Esophagus muscularis mucosa (tissue), 4 donors: ENCODE measurements at regions not wholly inside any gene's neighbourhood (a gene's known extent, or its start where the extent isn't known, plus 50 kb on each side); places are given as distances from the start of the nearest gene placed in this dataset.
"Not testable (repeated sequence)": the region's sequence is repeated elsewhere in the genome, so short reads cannot be mapped to it uniquely, and the experiment has no call there.

Source experiments
- DNase-seq: peaks from one replicate; pipeline ENCODE4 v3.0.0-alpha.2; 2017; ENCODE audit errors: extremely low spot score
- H3K27ac ChIP-seq, 4 donors: fragments of 200-600 bp; sonication (generic); replicated peaks in 1 of 4; 1 replicate in 3 of 4; 2 replicates in 1 of 4; pipeline ENCODE4 v1.5.1; 2016 to 2019; ENCODE audit warnings: mild to moderate bottlenecking in 1 of 4
- H3K27me3 ChIP-seq, 4 donors: fragments of 200-600 bp; sonication (generic); one replicate each; pipeline versions ENCODE4 v1.5.1 to v1.6.0; 2016 to 2019
- H3K36me3 ChIP-seq, 4 donors: fragments of 200-600 bp; sonication (generic); one replicate each; pipeline ENCODE4 v1.5.1; 2016 to 2019
- H3K4me1 ChIP-seq, 4 donors: fragments of 200-600 bp; sonication (generic); one replicate each; pipeline ENCODE4 v1.5.1; 2016 to 2019
- H3K4me3 ChIP-seq, 4 donors: fragments of 200-600 bp; sonication (generic); 1 replicate in 2 of 4; 2 replicates in 2 of 4; pipeline ENCODE4 v1.5.1; 2016 to 2019; ENCODE audit warnings: mild to moderate bottlenecking in 4 of 4, moderate library complexity in 1 of 4
- H3K9me3 ChIP-seq, 4 donors: fragments of 200-600 bp; sonication (generic); 1 replicate in 3 of 4; 2 replicates in 1 of 4; pipeline ENCODE4 v1.5.1; 2016 to 2019
- CTCF ChIP-seq, 3 experiments: fragments of 200-600 bp in 2 of 3; fragments of 450-650 bp in 1 of 3; sonication (generic) in 2 of 3; IDR thresholded peaks; one replicate each; pipeline ENCODE4 v1.5.1; 2017 to 2019; ENCODE audit warnings: antibody characterized with exemption in 3 of 3, mild to moderate bottlenecking in 2 of 3, moderate library complexity in 1 of 3
- EP300 ChIP-seq: sonication (generic); formaldehyde crosslinking; IDR thresholded peaks from one replicate; pipeline ENCODE4 v1.6.1; 2017; ENCODE audit warnings: antibody characterized with exemption
- POLR2A ChIP-seq: fragments of 450-650 bp; IDR thresholded peaks from one replicate; pipeline ENCODE4 v1.6.1; 2017; ENCODE audit warnings: antibody characterized with exemption, moderate library complexity, mild to moderate bottlenecking, low read depth
- POLR2AphosphoS5 ChIP-seq, 2 donors: sonication (generic); formaldehyde crosslinking; IDR thresholded peaks; one replicate each; pipeline ENCODE4 v1.6.1; 2017; ENCODE audit warnings: antibody characterized with exemption in 2 of 2
- WGBS: methylation state at CpG from one replicate; pipeline ENCODE4 v1.1.5; 2018; 5-methylcytosine and 5-hydroxymethylcytosine counted together
- intact Hi-C: fragments of 100-400 bp; cut with DNase I; formaldehyde crosslinking; loops from one replicate; pipeline ENCODE4 v1.15.1; 2023

DNA sequence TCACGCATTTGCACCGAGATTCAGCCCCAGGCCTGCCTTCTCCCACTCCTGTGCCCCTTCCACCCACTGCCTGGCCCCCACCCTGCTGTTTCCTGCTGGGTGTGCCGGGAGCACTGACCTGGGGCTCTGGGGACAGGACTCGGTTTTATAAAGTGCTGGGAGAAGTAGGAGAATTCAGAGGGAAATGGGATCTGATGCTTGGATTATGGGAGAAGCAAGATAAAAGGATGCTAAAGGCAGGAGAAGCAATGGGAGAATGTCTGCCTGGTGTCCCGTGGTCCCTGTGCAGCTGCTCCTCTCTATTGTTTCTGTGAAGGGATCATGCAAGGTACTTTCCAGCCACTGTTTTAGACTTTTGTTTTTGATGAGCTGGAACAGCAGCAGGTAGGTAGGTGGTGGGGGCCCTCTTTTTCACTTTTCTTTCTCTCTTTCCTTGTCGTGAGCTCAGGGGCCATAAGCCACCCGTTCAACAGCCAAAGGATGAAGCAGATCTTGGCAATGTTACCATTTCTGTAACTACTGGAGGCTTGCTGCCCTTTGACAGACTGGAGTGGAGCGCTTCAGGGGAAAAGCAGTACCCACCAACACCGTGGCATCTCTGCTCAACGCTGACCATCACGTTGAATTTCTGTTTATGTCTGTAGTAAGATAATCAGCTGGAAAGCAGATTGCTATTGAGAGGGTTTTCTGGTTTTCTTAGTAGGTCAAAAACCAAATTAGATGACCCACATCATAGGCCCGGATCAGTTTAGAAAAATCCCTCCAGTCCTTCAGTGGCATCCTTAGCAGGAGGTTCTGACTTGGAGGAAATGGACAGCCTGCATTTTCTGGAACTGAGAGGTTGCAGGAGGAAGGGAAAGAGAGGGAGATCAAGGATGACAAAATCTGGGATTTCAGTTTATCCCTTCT lies 63.8 kb upstream of the ENPP6 start:
- DNase-seq, result peak; percentile 37
- no peak overlapping the region for H3K27ac ChIP-seq
- intact Hi-C loops, result no loop called here

DNA sequence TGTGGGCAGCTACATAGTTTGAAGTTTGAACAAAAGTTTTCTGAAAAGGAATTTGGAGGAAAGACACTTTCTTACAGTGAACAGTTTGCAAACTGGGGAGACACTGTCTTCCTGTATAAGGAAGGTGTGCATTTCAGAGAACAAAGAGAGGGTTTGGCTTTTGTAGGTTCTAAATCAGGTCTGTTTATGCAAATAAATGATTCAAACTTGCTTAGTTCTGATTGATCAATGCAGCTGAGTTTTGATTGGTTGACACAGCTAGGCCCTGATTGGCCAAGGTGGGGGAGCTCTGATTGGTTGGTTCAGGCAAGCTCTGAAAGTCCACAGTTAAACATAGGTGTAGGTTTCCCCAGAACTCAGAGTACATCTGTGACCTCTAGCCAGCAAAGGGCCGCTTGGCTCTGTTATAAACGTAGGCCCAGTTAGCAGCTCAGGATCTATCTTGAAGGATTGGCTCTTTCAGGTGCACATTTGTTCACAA lies 63.0 kb upstream of the ENPP6 start:
- peaks cover 7 to 18% (median 11%) of the 10 kb centered on the region in 4 donors for H3K4me1 ChIP-seq
- no peak overlapping the region for H3K4me3 ChIP-seq
- H3K27ac ChIP-seq, result no peak overlapping the region
- no peaks in the 10 kb centered on the region for H3K9me3 ChIP-seq
- peak; percentile 45 for DNase-seq
- H3K27me3 ChIP-seq, result no peaks in the 10 kb centered on the region
- 100% methylated on average over 2 of the region's 2 CpGs for WGBS
- TF ChIP-seq EP300 (no peak), POLR2A (no peak), CTCF (IDR thresholded peaks at IDR 0.05) (no peak), POLR2AphosphoS5 (IDR thresholded peaks at IDR 0.05) (no peak)
- no peaks in the 10 kb centered on the region for H3K36me3 ChIP-seq
- intact Hi-C loops, result no loop called here

More for the DNA sequence above, 63.8 kb upstream of the ENPP6 start:
- no peak for TF ChIP-seq CTCF (IDR thresholded peaks at IDR 0.05)
- no peak for TF ChIP-seq POLR2AphosphoS5 (IDR thresholded peaks at IDR 0.05)
- no peak for TF ChIP-seq EP300
- TF ChIP-seq POLR2A, result no peak
- no peak overlapping the region for H3K4me3 ChIP-seq
- no peaks in the 10 kb centered on the region for H3K27me3 ChIP-seq
- no peaks in the 10 kb centered on the region for H3K9me3 ChIP-seq
- WGBS, result 82% methylated on average over 12 of the region's 12 CpGs
- peaks cover 7 to 18% (median 11%) of the 10 kb centered on the region in 4 donors for H3K4me1 ChIP-seq
- H3K36me3 ChIP-seq, result no peaks in the 10 kb centered on the region

DNA sequence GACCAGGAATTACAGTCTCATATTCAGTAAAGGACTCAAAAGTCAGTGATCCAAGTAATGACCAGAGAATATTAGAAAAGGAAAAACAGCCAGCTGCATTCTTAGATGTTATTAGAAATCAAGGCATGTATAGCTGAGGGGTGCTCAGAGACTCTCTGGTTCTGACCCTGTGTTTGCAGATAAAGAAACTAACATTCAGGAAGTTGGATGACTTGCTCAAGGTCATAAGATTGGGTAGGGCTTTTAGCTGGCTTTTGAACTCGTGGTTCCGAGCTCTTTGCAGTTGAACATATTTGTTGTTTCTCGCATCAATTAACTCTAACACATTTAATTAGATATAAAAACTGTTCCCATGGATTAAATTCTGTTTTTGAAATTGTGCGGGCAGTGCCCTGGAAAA lies 62.5 kb upstream of the ENPP6 start:
- WGBS, result 89% methylated on average over 4 of the region's 4 CpGs
- intact Hi-C loops, result no loop called here
- peaks cover 7 to 18% (median 11%) of the 10 kb centered on the region in 4 donors for H3K4me1 ChIP-seq
- no peaks in the 10 kb centered on the region for H3K27me3 ChIP-seq
- TF ChIP-seq CTCF (IDR thresholded peaks at IDR 0.05) (no peak), POLR2A (no peak), POLR2AphosphoS5 (IDR thresholded peaks at IDR 0.05) (no peak), EP300 (no peak)
- H3K9me3 ChIP-seq, result no peaks in the 10 kb centered on the region
- no peaks in the 10 kb centered on the region for H3K36me3 ChIP-seq
- H3K27ac ChIP-seq, result no peak overlapping the region
- no peak overlapping the region for H3K4me3 ChIP-seq
- DNase-seq, result peak; percentile 31

DNA sequence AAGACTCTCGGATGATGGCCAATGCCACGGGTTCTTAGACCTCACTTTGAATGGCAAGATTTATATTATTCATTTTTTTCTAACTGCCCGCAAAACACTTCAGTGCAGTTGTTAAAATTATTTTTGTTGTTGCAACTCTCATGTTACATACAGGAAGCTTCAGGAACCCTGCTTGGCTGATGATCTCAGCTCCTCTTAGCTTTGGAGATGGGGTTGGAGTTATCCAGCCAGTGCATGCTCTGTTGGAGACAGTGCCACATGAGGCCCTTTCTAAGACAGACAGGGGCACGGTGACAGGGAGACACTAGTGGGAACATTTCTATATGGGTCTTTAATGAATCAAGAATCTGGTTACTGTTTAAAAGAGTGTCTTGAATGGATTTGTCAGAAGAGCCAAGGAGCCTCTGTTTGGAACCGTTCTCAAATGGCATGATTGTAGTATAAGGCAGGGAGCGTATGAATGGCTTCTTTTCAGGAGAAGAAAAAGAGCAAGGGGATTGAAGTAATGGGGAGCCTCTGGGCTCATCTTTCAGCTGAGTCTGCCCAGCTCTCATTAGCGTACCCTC lies 61.9 kb upstream of the ENPP6 start:
- Histone ChIP-seq H3K9me3 (no peaks in the 10 kb centered on the region), H3K4me1 (peaks cover 7 to 18% (median 11%) of the 10 kb centered on the region in 4 donors), H3K4me3 (no peak overlapping the region), H3K36me3 (no peaks in the 10 kb centered on the region), H3K27ac (no peak overlapping the region), H3K27me3 (no peaks in the 10 kb centered on the region)
- intact Hi-C loops, result no loop called here
- no peak for TF ChIP-seq POLR2AphosphoS5 (IDR thresholded peaks at IDR 0.05)
- no peak for TF ChIP-seq POLR2A
- TF ChIP-seq EP300, result no peak
- TF ChIP-seq CTCF (IDR thresholded peaks at IDR 0.05), result no peak
- DNase-seq, result peak; percentile 24
- WGBS, result 94% methylated on average over 7 of the region's 7 CpGs

DNA sequence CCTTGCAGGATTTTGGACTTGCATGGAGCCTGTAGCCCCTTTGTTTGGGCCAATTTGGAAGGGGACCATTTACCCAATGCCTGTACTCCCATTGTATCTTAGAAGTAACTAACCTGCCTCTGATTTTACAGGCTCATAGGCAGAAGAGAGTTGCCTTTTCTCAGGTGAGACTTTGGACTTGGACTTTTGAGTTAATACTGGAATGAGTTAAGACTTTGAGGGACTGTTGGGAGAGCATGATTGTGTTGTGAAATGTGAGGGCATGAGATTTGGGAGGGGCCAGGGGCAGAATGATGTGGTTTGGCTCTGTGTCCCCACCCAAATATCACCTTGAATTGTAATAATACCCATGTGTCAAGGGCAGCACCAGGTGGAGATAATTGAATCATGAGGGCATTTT lies 60.1 kb upstream of the ENPP6 start:
- H3K27me3 ChIP-seq, H3K4me3 ChIP-seq, intact Hi-C loops, H3K27ac ChIP-seq, DNase-seq, H3K36me3 ChIP-seq, H3K9me3 ChIP-seq: not testable (repeated sequence)
- H3K4me1 ChIP-seq, result peaks cover 7 to 16% (median 11%) of the 10 kb centered on the region in 4 donors

DNA sequence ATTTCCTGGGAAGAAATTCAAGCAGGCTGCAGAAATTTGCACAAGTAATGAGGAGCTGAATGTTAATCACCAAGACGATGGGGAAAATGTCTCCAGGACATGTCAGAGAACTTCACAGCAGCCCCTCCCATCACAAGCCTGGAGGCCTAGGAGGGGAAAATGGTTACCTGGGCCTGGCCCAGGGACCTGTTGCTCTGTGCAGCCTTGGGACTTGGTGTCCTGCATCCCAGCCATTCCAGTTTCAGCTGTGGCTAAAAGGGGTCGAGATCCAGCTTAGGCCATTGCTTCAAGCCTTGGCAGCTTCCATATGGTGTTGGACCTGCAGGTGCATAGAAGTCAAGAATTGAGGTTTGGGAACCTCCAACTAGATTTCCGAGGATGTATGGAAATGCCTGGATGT lies 59.3 kb upstream of the ENPP6 start:
- intact Hi-C loops, H3K36me3 ChIP-seq, H3K9me3 ChIP-seq, H3K4me3 ChIP-seq, H3K27ac ChIP-seq, DNase-seq, H3K27me3 ChIP-seq: not testable (repeated sequence)
- 94% methylated on average over 3 of the region's 3 CpGs for WGBS
- H3K4me1 ChIP-seq, result peaks cover under 1 to 11% (median 5%) of the 10 kb centered on the region in 4 donors

GRCh38 chr4:184276346-184276745 lies 58.7 kb upstream of the ENPP6 start:
- 89% methylated on average over 4 of the region's 4 CpGs for WGBS
- H3K27me3 ChIP-seq, intact Hi-C loops, DNase-seq, H3K4me1 ChIP-seq, H3K36me3 ChIP-seq, H3K9me3 ChIP-seq, H3K4me3 ChIP-seq, H3K27ac ChIP-seq: not testable (repeated sequence)
